ENCODE measurements at regions not wholly inside any gene's neighbourhood (a gene's known extent, or its start where the extent isn't known, plus 50 kb on each side); places are given as distances from the start of the nearest gene placed in this dataset.

DNA sequence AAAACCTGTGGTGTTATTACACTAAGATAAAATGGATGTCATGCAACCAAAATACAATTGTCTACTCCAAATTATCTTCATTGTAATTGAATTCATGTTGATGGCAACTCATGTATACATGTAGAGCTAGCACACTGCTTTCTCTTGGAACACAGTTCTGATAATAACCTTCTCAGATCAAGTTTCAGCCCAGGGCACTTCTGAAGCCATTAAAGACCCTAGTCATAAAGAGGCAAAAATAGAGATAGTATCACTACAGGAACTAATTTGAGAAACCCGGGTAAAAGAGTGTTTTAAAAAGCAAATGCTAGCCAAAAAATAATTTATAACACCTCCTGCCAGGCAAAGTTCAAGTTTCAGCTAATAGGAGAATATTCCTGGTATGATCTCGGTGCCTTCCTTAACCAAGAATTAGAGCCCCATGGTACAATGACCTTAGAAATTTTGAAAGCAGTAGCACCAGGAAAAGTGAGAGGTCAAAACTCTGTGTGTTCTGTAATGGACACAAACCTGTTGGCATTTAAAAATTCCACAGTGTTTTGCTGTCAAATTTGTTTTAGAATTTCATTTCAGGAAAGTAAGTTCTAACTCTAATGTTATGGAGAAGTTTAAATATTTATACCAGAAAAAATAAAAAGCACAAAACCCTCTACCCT lies 105.0 kb upstream of the FRMD6 start:
- DNase-seq (ENCODE audit: low read depth), result no peak

DNA sequence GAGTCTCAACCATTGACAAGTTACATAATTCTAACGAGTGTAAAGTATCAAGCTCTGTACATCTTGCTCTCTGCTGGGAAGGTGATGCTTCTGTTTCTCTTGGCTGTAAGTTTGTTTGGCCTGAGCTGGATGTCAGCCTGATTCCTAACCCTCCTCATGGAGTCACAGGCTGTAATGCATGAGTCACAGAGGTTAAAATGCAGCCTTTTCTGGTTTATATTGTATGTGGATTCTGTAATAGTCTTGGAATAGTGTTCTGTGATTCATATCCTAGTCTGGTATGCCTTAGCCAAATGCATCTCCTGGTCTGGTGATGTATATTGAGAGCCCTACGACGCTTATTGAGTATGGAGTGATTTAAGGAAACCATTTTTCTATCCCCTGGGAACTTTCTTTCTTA lies 104.5 kb upstream of the FRMD6 start:
- DNase-seq (ENCODE audit: low read depth), result no peak

GRCh38 chr14:51547701-51548100 lies 104.0 kb upstream of the FRMD6 start:
- DNase-seq (ENCODE audit: low read depth), result no peak

- no peak for DNase-seq (ENCODE audit: low read depth)
Measured at GRCh38 chr14:51548187-51548586, 103.5 kb upstream of the FRMD6 start.

DNA sequence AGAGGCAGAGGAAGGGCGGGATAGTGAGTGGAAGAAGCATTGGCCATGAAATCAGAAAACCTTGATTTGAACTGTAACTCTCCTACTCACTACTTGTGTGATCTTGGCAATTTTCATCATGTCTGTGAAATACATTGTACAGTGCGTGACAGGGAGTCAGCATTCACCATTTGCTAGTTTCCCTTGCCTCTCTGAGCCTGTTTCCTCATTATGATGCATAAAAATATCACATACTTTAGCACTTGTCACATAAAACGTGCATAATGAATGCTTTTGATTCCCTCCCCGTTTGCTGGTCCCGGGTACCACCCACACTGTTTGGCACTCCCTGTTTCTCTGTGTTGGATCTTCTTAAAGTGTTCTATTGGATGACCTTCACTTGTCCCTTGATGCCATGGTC lies 101.1 kb upstream of the FRMD6 start:
- no peak for DNase-seq (ENCODE audit: low read depth)

DNA sequence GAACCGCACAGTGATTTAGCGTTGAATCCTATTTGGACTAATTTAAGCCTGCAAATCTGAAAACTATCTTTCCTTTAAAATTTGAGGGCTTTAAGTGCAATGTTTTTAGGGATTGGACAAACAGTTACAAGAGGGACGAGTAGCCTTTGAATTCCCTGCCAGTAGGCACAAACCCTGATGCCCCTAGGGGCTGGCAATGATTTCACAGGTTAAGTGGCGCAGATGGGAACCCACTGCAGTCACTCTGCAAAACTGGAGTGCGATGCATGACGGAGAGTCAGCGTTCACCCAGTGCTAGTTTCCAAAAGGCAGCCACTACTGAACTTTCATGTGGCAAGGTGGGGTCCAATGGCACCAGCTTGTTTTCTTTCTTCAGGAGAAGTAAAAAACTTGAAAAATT lies 99.4 kb upstream of the FRMD6 start:
- no peak for DNase-seq (ENCODE audit: low read depth)

DNA sequence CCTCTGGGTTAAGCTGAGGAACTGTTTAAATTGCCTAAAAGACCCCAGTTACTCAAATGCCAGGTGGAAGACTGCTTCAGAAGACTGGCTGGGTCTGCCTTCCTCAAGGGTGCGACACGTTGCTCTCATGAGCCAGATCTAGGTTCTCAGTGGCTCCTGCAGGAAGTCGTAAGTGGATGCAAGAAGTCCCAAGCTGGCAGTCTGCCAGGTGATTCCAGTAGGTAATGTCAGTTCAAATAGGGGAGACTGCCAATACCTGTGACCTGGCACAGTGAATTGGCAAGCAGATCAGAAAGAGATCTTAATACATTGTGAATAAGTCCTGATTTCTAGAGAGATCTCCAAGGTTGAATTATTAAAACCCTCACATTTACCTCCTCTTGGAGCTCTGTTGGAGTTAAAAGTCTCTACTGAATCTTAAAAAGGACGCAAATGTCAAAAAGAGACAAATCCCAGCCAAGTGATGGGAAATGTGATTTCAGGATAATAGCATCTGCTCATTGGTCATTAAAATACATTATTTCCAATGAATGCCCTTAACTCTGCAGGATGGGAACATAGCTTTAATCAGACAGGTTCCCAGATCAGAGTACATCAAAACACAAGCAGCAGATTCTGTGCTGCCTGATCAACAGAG lies 98.8 kb upstream of the FRMD6 start:
- DNase-seq (ENCODE audit: low read depth), result no peak

- no peak for DNase-seq (ENCODE audit: low read depth)
Measured at GRCh38 chr14:51554339-51554920, 97.3 kb upstream of the FRMD6 start.

DNA sequence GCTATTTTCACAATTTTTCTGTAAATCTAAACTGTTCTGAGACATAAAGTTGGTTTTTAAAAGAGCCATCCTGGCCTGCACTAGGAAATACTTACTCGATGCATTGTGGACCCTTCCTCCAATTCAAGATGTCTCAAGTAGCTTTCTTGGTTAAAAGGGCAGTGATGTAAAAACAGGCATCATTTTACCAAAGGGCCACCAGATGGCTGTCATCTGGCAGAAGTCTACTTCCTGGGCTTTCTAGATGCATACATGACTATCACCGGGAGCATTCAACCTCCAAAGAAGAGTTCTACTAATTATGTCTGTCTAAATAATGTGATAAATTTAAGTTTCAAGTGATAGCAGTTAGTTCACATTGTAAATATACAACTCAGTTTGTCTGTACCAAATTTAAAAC lies 96.8 kb upstream of the FRMD6 start:
- no peak for DNase-seq (ENCODE audit: low read depth)

GRCh38 chr14:51561141-51561540 lies 90.6 kb upstream of the FRMD6 start:
- DNase-seq (ENCODE audit: low read depth), result no peak

DNA sequence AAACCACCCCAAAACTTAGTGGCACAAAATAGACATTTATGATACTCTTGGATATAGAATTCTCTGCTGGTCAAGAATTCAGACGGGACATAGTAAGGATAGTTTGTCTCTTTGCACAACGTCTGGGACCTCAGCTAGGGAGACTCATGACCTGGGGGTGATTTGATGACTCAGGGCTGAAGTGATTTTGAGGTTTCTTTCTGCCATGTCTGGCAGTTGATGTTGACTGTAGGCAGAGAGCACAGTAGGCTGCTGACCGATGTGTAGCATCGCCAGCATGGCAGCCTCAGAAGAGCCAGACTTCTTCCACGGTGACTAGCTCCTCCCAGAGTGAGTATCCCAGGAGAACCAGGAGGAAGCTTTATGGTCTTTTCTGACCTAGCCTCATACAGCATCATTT lies 88.9 kb upstream of the FRMD6 start:
- DNase-seq (ENCODE audit: low read depth), result no peak

GRCh38 chr14:51563560-51563959 lies 88.2 kb upstream of the FRMD6 start:
- no peak for DNase-seq (ENCODE audit: low read depth)

DNA sequence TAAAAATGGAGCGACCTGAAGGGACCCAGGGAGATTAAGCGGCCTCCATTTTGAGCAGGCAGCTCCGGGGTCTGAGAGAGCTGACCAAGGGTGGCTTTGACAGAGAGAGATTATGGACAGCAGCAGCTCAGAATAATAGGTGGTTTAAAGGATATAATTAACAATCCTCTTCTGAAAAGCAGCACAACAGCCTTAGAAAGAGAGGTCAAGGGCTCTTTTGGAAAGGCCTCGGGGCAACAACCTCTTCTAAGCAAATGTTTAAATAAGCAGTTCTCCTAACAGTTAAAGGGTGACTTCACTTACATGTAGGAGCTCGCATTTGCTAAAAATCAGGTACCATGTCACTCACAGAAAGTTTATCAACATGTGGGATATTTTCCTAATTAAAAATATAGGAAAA lies 87.2 kb upstream of the FRMD6 start:
- no peak for DNase-seq (ENCODE audit: low read depth)

DNA sequence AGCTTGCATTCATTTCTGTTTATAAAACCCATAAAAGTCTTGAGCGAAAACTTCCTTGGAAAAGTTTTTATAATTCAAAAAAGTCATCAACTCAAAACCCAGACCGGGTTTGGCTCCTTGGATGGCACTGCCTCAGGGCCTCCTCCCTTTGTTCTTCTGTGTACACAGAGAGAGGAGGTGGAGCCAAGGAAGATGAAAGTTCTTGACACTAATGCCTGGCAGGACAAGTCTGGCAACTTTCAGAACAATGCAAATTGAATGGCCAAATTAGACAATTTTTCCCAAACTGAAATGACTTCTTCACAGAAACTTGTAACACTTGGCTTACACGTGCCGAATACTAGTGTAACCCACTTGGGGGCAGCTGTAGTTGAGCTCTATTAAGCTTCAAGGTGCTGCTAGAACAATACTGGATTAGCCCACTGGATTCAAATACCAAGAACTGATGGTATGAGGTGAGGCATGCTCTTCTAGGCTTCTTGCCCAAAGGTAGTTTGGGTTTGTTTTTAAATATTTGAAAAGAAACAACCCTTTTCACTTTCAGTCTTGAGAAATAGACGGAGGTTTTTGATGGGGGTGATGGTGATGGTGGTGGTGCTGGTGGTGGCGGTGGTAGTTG lies 86.6 kb upstream of the FRMD6 start:
- DNase-seq (ENCODE audit: low read depth), result no peak

- no peak for DNase-seq (ENCODE audit: low read depth)
Measured at GRCh38 chr14:51566831-51567582, 84.7 kb upstream of the FRMD6 start.

- no peak for DNase-seq (ENCODE audit: low read depth)
Measured at GRCh38 chr14:51568366-51568765, 83.3 kb upstream of the FRMD6 start.

DNA sequence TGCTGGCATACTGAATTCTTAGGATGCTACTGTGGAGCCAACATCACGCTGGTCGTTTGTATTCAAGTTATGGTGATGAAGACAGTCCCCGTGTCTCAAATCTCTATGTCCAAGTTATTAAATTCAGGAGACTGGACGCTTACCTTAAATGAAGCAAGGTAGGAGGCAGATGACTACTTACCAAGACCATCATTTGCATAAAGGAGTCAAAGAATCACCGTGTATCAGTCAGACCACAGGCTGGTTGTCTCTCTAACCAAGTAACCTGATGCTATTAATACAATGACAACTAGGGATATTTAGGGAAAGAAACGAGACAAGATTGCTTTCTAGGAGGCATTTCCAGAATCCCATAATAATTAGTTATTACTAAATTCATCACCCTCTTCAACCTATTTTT lies 78.1 kb upstream of the FRMD6 start:
- DNase-seq (ENCODE audit: low read depth), result no peak

- no peak for DNase-seq (ENCODE audit: low read depth)
Measured at GRCh38 chr14:51574009-51574408, 77.7 kb upstream of the FRMD6 start.

- no peak for DNase-seq (ENCODE audit: low read depth)
Measured at GRCh38 chr14:51575349-51576116, 76.2 kb upstream of the FRMD6 start.

- no peak for DNase-seq (ENCODE audit: low read depth)
Measured at GRCh38 chr14:51576117-51576430, 75.6 kb upstream of the FRMD6 start.

DNA sequence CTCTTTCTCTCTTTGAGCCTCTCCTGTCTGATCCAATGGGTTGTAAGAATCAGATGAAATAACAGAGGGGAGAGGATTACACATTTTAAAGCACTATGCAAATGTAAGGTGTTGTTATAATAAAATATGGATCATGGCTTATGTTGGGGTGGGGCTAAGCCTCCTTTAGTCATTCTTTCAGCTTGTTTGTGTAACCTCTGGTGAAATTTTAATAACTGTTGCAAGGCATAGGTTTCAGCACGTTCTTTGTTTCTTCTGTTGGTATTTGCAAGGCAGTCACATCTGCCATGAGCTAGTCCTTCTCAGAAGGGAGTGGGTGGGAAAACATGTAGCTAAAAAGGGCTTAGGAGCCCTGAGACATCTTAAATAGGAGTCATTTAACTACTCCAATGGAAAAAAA lies 74.8 kb upstream of the FRMD6 start:
- DNase-seq (ENCODE audit: low read depth), result no peak

- no peak for DNase-seq (ENCODE audit: low read depth)
Measured at GRCh38 chr14:51578853-51579252, 72.9 kb upstream of the FRMD6 start.

All from stimulated activated CD8-positive, alpha-beta memory T cell treated with anti-CD3 and anti-CD28 coated beads, Interleukin-4, amount 100 ng/mL, for 24 hours (primary cell).